ENCODE measurements at regions not wholly inside any gene's neighbourhood (a gene's known extent, or its start where the extent isn't known, plus 50 kb on each side); places are given as distances from the start of the nearest gene placed in this dataset.
A peak's percentile ranks its signal among the peaks of the same experiment; 100 is the strongest.

DNA sequence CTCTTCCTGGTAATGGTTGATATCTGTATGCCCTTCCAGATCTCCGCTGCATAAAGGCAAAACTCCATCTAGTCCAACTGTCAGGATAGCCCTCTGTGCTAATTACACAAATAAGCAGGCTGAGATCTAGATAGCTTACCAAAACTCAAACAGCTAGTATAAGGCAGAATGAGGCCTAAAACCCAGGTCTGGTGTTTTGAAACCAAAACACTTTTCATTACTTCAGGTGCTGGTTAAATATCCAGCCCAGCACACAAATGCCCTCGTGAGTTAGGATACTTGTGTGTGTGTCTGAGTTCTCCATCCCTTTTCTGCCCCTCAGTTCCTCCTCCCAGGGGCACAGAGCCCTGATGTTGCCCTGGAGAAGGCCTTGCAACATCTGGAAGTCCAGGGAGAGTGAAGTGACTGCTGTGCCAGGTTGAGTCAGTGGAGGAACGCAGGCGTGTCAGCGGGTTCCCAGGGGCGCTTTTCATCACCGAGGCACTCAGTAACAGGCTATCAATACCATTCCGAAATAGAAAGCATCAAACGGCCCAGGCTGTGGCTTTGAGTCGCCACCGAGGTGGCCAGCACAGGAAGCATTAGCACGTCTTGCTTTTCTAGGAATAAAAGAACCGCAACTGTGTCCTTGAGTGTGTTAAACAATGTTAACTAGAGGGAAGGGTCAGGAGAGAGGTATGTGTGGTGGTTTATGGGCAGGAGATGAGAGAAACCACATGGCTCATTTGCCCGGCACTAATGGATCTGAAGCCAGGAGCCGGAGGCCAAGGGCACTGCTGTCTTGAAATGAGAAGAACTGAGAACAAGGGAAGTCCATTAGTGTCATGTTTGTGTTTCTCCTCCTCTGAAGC lies 90.7 kb upstream of the WLS start:
- H3K36me3 ChIP-seq (ENCODE audit: control insufficient read depth, insufficient read depth, low read length) = no peaks in the 10 kb centered on the region
- H3K27ac ChIP-seq (ENCODE audit: low read depth, low read length) = no peak overlapping the region

DNA sequence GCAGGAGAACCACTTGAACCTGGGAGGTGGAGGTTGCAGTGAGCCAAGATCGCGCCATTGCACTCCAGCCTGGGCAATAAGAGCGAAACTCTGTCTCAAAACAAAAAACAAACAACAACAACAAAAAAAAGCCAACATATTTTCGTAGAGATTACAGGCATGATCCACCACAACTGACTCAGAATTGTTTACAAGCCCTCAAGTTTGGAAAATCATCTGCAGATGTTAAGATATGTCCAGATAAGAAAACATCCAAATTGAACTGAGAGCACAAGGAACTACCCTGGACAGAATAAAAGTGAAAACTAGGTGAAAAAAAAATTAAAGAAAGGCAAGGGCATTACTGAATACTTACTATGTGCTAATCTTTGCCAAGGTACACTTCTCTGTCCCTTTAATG lies 89.8 kb upstream of the WLS start:
- Histone ChIP-seq H3K27me3 (ENCODE audit: control insufficient read depth, insufficient read depth, low read length) (no peaks in the 10 kb centered on the region), H3K9me3 (ENCODE audit: control insufficient read depth, insufficient read depth, low read length) (no peaks in the 10 kb centered on the region), H3K36me3 (ENCODE audit: control insufficient read depth, insufficient read depth, low read length) (no peaks in the 10 kb centered on the region), H3K4me1 (ENCODE audit: control insufficient read depth, insufficient read depth, low read length) (peaks cover 6% of the 10 kb centered on the region), H3K27ac (ENCODE audit: low read depth, low read length) (no peak overlapping the region), H3K4me3 (ENCODE audit: low read depth, low read length) (no peak overlapping the region)
- WGBS (ENCODE audit: insufficient coverage) = no CpG with 5 or more reads among the region's 4 CpGs
- DNase-seq (ENCODE audit: low read depth in 4 of 6, low spot score in 6 of 6) = no peak

More for the DNA sequence above, 90.7 kb upstream of the WLS start:
- WGBS (ENCODE audit: insufficient coverage) = 53% methylated on average over 11 of the region's 15 CpGs
- no peaks in the 10 kb centered on the region for H3K9me3 ChIP-seq (ENCODE audit: control insufficient read depth, insufficient read depth, low read length)
- H3K4me1 ChIP-seq (ENCODE audit: control insufficient read depth, insufficient read depth, low read length) = peaks cover 6% of the 10 kb centered on the region
- H3K27me3 ChIP-seq (ENCODE audit: control insufficient read depth, insufficient read depth, low read length) = no peaks in the 10 kb centered on the region
- no peak overlapping the region for H3K4me3 ChIP-seq (ENCODE audit: low read depth, low read length)
- no peak for DNase-seq (ENCODE audit: low read depth in 4 of 6, low spot score in 6 of 6)

DNA sequence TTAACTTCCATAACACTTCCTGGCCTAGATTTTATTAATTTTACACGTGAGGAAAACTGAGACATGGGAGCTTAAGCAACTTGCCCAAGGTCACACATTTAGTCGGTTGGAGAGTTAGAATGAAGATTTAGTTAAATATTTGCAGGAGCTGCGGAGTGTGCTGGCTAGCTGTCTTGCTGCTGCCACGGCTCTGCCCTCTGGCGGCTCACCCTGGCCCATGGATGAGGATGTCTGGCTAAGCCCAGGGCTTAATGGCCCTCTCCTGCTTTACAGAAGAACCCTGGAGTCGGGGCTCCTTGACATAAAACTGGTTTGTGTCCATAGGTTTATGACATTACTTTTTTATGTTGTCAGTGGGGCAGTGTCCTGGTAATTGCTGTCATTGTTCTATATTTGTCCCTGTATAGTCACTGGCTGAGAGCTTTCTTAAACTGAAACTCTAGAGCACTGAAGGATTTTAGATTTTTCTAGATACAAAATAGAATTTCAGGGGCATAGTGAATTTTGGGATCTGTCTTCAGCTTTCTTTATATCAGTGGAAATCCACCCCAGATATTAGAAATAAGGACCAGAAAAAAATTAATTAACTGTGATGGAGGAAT lies 88.9 kb upstream of the WLS start:
- peak in 3 of 6 donors; percentile 28 to 81 (median 79) for DNase-seq (ENCODE audit: low read depth in 4 of 6, low spot score in 6 of 6)
- Histone ChIP-seq H3K9me3 (ENCODE audit: control insufficient read depth, insufficient read depth, low read length) (no peaks in the 10 kb centered on the region), H3K4me3 (ENCODE audit: low read depth, low read length) (no peak overlapping the region), H3K4me1 (ENCODE audit: control insufficient read depth, insufficient read depth, low read length) (peaks cover 6% of the 10 kb centered on the region), H3K27me3 (ENCODE audit: control insufficient read depth, insufficient read depth, low read length) (no peaks in the 10 kb centered on the region), H3K27ac (ENCODE audit: low read depth, low read length) (no peak overlapping the region), H3K36me3 (ENCODE audit: control insufficient read depth, insufficient read depth, low read length) (no peaks in the 10 kb centered on the region)
- 22% methylated on average over 5 of the region's 6 CpGs for WGBS (ENCODE audit: insufficient coverage)

DNA sequence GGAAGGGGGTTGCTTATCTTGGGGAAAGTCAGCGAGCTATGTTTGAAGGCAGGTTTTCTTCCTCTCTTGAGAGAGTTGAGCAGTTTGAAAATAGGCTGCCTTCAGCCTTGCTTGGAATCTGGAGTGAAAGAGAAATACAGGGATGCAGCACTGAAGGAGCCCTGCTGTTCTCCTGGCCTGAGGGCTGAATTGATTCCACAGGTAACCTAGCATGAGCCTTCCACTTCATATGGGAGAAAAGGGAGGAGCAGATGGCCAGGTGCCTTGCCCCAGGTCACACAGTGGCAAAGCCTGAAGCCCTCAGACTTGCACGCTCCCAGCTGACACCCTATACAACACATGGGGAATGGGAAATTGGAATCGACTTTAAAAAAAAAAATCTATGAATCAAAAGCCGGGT lies 88.0 kb upstream of the WLS start:
- 64% methylated on average over 3 of the region's 4 CpGs for WGBS (ENCODE audit: insufficient coverage)
- DNase-seq (ENCODE audit: low read depth in 4 of 6, low spot score in 6 of 6) = peak in 2 of 6 donors; percentile 21 to 28
- no peaks in the 10 kb centered on the region for H3K36me3 ChIP-seq (ENCODE audit: control insufficient read depth, insufficient read depth, low read length)
- no peaks in the 10 kb centered on the region for H3K27me3 ChIP-seq (ENCODE audit: control insufficient read depth, insufficient read depth, low read length)
- H3K27ac ChIP-seq (ENCODE audit: low read depth, low read length) = no peak overlapping the region
- no peak overlapping the region for H3K4me3 ChIP-seq (ENCODE audit: low read depth, low read length)
- H3K9me3 ChIP-seq (ENCODE audit: control insufficient read depth, insufficient read depth, low read length) = no peaks in the 10 kb centered on the region
- H3K4me1 ChIP-seq (ENCODE audit: control insufficient read depth, insufficient read depth, low read length) = peaks cover 6% of the 10 kb centered on the region

DNA sequence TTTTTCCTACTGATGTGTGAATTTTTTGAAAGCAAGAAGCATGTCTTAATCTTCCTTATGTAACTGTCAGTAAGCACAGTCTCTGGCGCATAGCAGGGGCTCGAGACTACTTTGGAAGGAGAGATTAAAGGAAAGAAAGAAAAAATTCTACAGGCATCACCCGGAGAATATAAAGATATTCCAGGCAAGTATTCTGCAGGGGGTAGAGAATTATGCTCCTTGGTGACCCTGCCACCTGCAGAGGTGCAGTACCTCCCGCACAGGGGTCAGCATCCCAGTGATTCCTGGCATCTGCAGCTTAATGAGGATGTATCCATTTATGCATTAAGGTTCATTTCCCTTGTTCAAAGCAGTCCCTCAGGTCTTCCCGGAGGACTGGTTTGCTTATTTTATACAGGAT lies 87.6 kb upstream of the WLS start:
- no peak overlapping the region for H3K4me3 ChIP-seq (ENCODE audit: low read depth, low read length)
- WGBS (ENCODE audit: insufficient coverage) = 36% methylated on average over 2 of the region's 5 CpGs

DNA sequence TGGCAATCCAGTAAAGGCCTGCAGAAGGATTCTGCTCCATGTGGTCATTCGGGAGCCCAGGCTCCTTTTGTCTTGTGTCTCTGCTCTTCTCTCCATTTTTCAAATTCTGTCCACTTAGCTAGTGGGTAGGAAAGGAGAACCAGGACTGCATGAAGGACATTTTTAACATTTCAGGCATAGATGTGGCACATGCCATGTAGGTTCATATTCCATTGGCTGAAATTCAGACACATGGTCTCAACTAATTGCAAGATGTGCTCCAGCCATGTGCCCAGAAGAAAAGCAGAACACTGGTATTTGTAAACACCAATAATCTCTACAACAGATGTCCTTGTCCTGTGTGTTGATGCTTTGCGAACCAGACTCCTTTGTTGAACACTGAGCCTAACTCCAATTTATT lies 85.2 kb upstream of the WLS start:
- Histone ChIP-seq H3K27me3 (ENCODE audit: control insufficient read depth, insufficient read depth, low read length) (no peaks in the 10 kb centered on the region), H3K4me1 (ENCODE audit: control insufficient read depth, insufficient read depth, low read length) (no peaks in the 10 kb centered on the region), H3K27ac (ENCODE audit: low read depth, low read length) (no peak overlapping the region), H3K36me3 (ENCODE audit: control insufficient read depth, insufficient read depth, low read length) (no peaks in the 10 kb centered on the region), H3K9me3 (ENCODE audit: control insufficient read depth, insufficient read depth, low read length) (no peaks in the 10 kb centered on the region), H3K4me3 (ENCODE audit: low read depth, low read length) (no peak overlapping the region)
- WGBS (ENCODE audit: insufficient coverage) = 100% methylated on average over 1 of the region's 2 CpGs
- DNase-seq (ENCODE audit: low read depth in 4 of 6, low spot score in 6 of 6) = no peak

More for the DNA sequence above, 87.6 kb upstream of the WLS start:
- Histone ChIP-seq H3K36me3 (ENCODE audit: control insufficient read depth, insufficient read depth, low read length) (no peaks in the 10 kb centered on the region), H3K27me3 (ENCODE audit: control insufficient read depth, insufficient read depth, low read length) (no peaks in the 10 kb centered on the region), H3K4me1 (ENCODE audit: control insufficient read depth, insufficient read depth, low read length) (peaks cover 6% of the 10 kb centered on the region), H3K27ac (ENCODE audit: low read depth, low read length) (no peak overlapping the region), H3K9me3 (ENCODE audit: control insufficient read depth, insufficient read depth, low read length) (no peaks in the 10 kb centered on the region)
- DNase-seq (ENCODE audit: low read depth in 4 of 6, low spot score in 6 of 6) = peak in 1 of 6 donors; percentile 31

DNA sequence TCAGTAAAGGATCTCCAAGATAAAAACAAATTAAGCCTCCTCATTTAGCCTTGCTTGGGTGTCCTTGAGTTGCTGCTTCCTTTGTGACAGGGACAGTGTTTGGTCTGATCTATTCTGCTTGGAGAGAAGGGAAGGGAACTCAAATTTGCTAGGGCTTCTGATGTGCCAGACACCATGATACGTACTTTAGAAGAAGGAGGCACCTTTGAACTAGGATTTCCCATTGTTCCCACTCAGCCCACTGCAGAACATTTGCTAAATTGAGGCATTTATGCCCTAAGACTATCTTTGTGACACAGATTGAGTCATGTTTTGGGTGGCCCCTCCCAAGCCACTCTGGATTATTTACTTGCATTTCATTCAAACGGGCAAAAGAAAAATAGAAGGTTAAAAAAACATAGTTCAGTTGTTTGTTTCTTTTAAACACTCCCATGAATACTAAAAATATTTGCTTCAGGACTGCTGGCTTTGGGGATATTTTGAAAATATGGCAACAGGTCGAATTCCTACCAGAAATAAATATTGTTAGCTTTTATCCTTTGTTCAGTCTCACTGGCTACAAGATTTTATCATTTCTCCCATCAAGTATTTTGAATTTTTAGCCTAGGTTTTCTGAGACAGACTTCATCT lies 81.9 kb upstream of the WLS start:
- WGBS (ENCODE audit: insufficient coverage) = no CpG with 5 or more reads among the region's 3 CpGs
- H3K27ac ChIP-seq (ENCODE audit: low read depth, low read length) = peak overlapping the region; percentile 68
- H3K4me3 ChIP-seq (ENCODE audit: low read depth, low read length) = no peak overlapping the region

DNA sequence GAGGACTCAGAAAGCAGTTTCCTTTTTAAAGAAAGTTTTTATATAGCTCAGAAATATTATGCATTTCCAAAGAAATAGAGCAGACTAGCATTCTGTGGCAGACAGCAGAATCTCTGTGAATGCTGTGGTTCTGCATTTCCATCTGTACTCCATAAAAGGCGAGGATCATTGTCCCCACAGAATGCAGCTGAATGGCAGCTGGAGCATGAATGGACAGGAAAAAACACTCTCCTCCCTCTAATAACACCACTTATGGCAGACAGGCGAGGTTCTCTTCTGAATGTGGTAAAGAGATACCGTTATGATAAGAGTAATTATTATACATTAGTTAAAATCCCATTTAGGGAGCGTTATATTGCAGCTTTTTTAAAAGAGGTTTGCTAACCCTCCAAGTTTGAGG lies 81.4 kb upstream of the WLS start:
- Histone ChIP-seq H3K27ac (ENCODE audit: low read depth, low read length) (peak overlapping the region; percentile 68), H3K9me3 (ENCODE audit: control insufficient read depth, insufficient read depth, low read length) (no peaks in the 10 kb centered on the region), H3K4me1 (ENCODE audit: control insufficient read depth, insufficient read depth, low read length) (no peaks in the 10 kb centered on the region), H3K4me3 (ENCODE audit: low read depth, low read length) (no peak overlapping the region), H3K36me3 (ENCODE audit: control insufficient read depth, insufficient read depth, low read length) (no peaks in the 10 kb centered on the region), H3K27me3 (ENCODE audit: control insufficient read depth, insufficient read depth, low read length) (no peaks in the 10 kb centered on the region)
- no CpG with 5 or more reads among the region's 4 CpGs for WGBS (ENCODE audit: insufficient coverage)
- peak in 2 of 6 donors; percentile 75 to 81 for DNase-seq (ENCODE audit: low read depth in 4 of 6, low spot score in 6 of 6)

More for the DNA sequence above, 81.9 kb upstream of the WLS start:
- no peaks in the 10 kb centered on the region for H3K27me3 ChIP-seq (ENCODE audit: control insufficient read depth, insufficient read depth, low read length)
- H3K36me3 ChIP-seq (ENCODE audit: control insufficient read depth, insufficient read depth, low read length) = no peaks in the 10 kb centered on the region
- H3K9me3 ChIP-seq (ENCODE audit: control insufficient read depth, insufficient read depth, low read length) = no peaks in the 10 kb centered on the region
- no peaks in the 10 kb centered on the region for H3K4me1 ChIP-seq (ENCODE audit: control insufficient read depth, insufficient read depth, low read length)
- DNase-seq (ENCODE audit: low read depth in 4 of 6, low spot score in 6 of 6) = peak in 1 of 6 donors; percentile 48

DNA sequence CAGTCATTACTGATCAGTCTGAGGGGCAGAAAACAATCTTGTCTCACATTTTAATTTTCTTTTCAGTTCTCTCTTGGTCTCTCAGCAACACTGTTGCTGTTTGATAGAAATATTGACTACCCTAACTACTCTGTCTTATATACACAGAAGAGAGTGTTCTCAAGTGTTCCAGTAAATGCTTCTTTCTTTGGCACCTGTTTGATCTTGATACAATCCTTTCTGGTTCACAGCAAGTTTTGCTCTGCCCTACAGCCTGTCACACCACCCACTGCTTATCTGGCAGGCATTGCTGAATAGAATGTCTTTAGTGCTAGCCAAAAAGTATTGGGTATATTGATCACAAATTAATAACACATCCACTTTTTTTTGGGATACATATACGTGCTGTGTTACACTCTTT lies 75.7 kb upstream of the WLS start:
- WGBS (ENCODE audit: insufficient coverage) = no CpG with 5 or more reads among the region's 1 CpG
- Histone ChIP-seq H3K9me3 (ENCODE audit: control insufficient read depth, insufficient read depth, low read length) (no peaks in the 10 kb centered on the region), H3K4me1 (ENCODE audit: control insufficient read depth, insufficient read depth, low read length) (no peaks in the 10 kb centered on the region), H3K27me3 (ENCODE audit: control insufficient read depth, insufficient read depth, low read length) (no peaks in the 10 kb centered on the region), H3K4me3 (ENCODE audit: low read depth, low read length) (no peak overlapping the region), H3K36me3 (ENCODE audit: control insufficient read depth, insufficient read depth, low read length) (no peaks in the 10 kb centered on the region), H3K27ac (ENCODE audit: low read depth, low read length) (no peak overlapping the region)
- peak in 1 of 6 donors; percentile 25 for DNase-seq (ENCODE audit: low read depth in 4 of 6, low spot score in 6 of 6)
